ENCODE measurements at regions not wholly inside any gene's neighbourhood (a gene's known extent, or its start where the extent isn't known, plus 50 kb on each side); places are given as distances from the start of the nearest gene placed in this dataset.

GRCh38 chr6:132933090-132933489 is 118.7 kb downstream of the RPS12 start:
- DNase-seq (ENCODE audit: extremely low spot score, insufficient read length, low read depth) (no peak), FAIRE-seq (no peak)

- DNase-seq (ENCODE audit: extremely low spot score, insufficient read length, low read depth) = no peak
- no peak for FAIRE-seq
Measured at GRCh38 chr6:132934496-132934895, 120.1 kb downstream of the RPS12 start.

- DNase-seq (ENCODE audit: extremely low spot score, insufficient read length, low read depth) (no peak), FAIRE-seq (no peak)
Measured at GRCh38 chr6:132936646-132937045, 122.3 kb downstream of the RPS12 start.

GRCh38 chr6:132937466-132937906 is 123.1 kb downstream of the RPS12 start:
- FAIRE-seq (peak; percentile 48), DNase-seq (ENCODE audit: extremely low spot score, insufficient read length, low read depth) (no peak)

GRCh38 chr6:132948889-132949288 is 134.5 kb downstream of the RPS12 start:
- FAIRE-seq (no peak), DNase-seq (ENCODE audit: extremely low spot score, insufficient read length, low read depth) (no peak)

GRCh38 chr6:132950566-132950965 is 136.2 kb downstream of the RPS12 start:
- no peak for DNase-seq (ENCODE audit: extremely low spot score, insufficient read length, low read depth)
- FAIRE-seq = no peak

GRCh38 chr6:132952031-132952867 is 137.9 kb downstream of the RPS12 start:
- DNase-seq (ENCODE audit: extremely low spot score, insufficient read length, low read depth) (no peak), FAIRE-seq (no peak)

- no peak for DNase-seq (ENCODE audit: extremely low spot score, insufficient read length, low read depth)
- FAIRE-seq = no peak
Measured at GRCh38 chr6:132952986-132953385, 138.6 kb downstream of the RPS12 start.

- DNase-seq (ENCODE audit: extremely low spot score, insufficient read length, low read depth) (no peak), FAIRE-seq (no peak)
Measured at GRCh38 chr6:132954222-132954621, 139.9 kb downstream of the RPS12 start.

- DNase-seq (ENCODE audit: extremely low spot score, insufficient read length, low read depth) = no peak
- FAIRE-seq = no peak
Measured at GRCh38 chr6:132954936-132955335, 140.6 kb downstream of the RPS12 start.

GRCh38 chr6:132959639-132960326 is 145.4 kb downstream of the RPS12 start:
- no peak for FAIRE-seq
- DNase-seq (ENCODE audit: extremely low spot score, insufficient read length, low read depth) = no peak

GRCh38 chr6:132960720-132961119 is 146.4 kb downstream of the RPS12 start:
- DNase-seq (ENCODE audit: extremely low spot score, insufficient read length, low read depth) (no peak), FAIRE-seq (no peak)

GRCh38 chr6:132961122-132961521 is 146.8 kb downstream of the RPS12 start:
- no peak for DNase-seq (ENCODE audit: extremely low spot score, insufficient read length, low read depth)
- no peak for FAIRE-seq

GRCh38 chr6:132961610-132962009 is 147.2 kb downstream of the RPS12 start:
- DNase-seq (ENCODE audit: extremely low spot score, insufficient read length, low read depth) (no peak), FAIRE-seq (no peak)

GRCh38 chr6:132962936-132963868 is 148.8 kb downstream of the RPS12 start:
- FAIRE-seq = peak; percentile 70
- DNase-seq (ENCODE audit: extremely low spot score, insufficient read length, low read depth) = peak; percentile 9

GRCh38 chr6:132964101-132964867 is 149.9 kb downstream of the RPS12 start:
- no peak for FAIRE-seq

GRCh38 chr6:132964868-132965382 is 150.6 kb downstream of the RPS12 start:
- FAIRE-seq (no peak), DNase-seq (ENCODE audit: extremely low spot score, insufficient read length, low read depth) (no peak)

More at GRCh38 chr6:132964101-132964867, 149.9 kb downstream of the RPS12 start:
- no peak for DNase-seq (ENCODE audit: extremely low spot score, insufficient read length, low read depth)

GRCh38 chr6:132967871-132968270 is 153.5 kb downstream of the RPS12 start:
- no peak for DNase-seq (ENCODE audit: extremely low spot score, insufficient read length, low read depth)
- no peak for FAIRE-seq

- no peak for DNase-seq (ENCODE audit: extremely low spot score, insufficient read length, low read depth)
- FAIRE-seq = no peak
Measured at GRCh38 chr6:132968419-132968950, 154.1 kb downstream of the RPS12 start.

Measured in GM18507 (cell line).